GM12891 (cell line): ENCODE measurements at regions not wholly inside any gene's neighbourhood (a gene's known extent, or its start where the extent isn't known, plus 50 kb on each side); places are given as distances from the start of the nearest gene placed in this dataset.

ENCODE experiments used
- POLR2A ChIP-seq: IDR thresholded peaks from 2 replicates; pipeline ENCODE4 v1.6.1; 2011; ENCODE audit warnings: low read depth, low read length, control low read depth
- POLR2AphosphoS5 ChIP-seq: IDR thresholded peaks from 2 replicates; pipeline ENCODE4 v1.6.1; 2011; ENCODE audit warnings: low read depth, low read length, control low read depth
- POU2F2 ChIP-seq: IDR thresholded peaks from 2 replicates; pipeline ENCODE4 v1.6.1; 2011; ENCODE audit warnings: low read depth, mild to moderate bottlenecking, control low read depth, low read length, moderate library complexity
- SPI1 ChIP-seq: IDR thresholded peaks from 2 replicates; pipeline ENCODE4 v1.6.1; 2011; ENCODE audit warnings: low read depth, low read length, control low read depth
- TAF1 ChIP-seq: IDR thresholded peaks from 2 replicates; pipeline ENCODE4 v1.6.1; 2011; ENCODE audit warnings: low read depth, low read length, control low read depth

DNA sequence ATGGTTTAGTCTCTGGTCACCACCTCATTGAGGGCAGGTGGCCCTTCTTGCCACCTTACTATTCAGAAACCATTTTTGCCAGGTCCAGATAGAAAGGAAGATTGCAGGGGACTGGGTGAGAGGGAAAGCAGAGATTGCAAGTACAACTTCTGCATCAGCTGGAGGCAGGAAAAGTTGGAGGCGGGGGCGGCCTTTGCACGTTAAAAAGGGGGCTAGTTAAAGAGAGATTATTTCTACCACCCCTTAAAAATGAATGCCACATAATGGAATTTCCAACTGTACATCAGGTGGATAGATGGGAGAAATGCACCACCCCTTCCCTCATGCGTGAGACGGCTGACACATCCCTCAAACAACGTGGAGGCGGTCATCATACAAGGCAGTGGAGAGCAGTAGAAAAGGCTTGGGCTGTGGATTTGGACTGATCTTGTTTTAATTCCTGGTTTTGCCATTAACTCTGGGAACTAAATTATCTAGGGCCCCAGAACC is 95.4 kb upstream of the CNKSR3 start:
- TF ChIP-seq POLR2A (no peak), TAF1 (no peak), POU2F2 (no peak), POLR2AphosphoS5 (no peak), SPI1 (no peak)
